ENCODE measurements at regions not wholly inside any gene's neighbourhood (a gene's known extent, or its start where the extent isn't known, plus 50 kb on each side); places are given as distances from the start of the nearest gene placed in this dataset.

DNA sequence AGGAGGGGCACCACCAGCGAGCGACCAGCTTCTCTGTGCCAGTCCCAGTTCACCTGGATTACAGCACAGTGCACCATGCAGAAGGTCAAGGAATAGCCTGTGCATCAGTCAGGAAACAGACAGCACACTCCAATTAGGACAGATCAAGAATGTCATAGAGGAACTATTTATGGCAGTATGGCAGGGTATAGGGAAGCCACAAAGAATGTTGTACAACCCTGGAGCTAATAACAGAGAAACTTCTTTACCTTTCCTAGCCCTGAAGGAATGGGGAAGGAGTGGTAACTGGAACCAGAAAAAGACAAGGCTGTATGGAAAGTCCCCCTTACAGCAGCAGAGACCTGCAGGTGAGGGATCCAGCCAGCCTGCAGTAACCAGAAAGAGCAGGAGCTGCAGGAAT is 87.8 kb upstream of the USP24 start:
- TF ChIP-seq, protein P1, sequence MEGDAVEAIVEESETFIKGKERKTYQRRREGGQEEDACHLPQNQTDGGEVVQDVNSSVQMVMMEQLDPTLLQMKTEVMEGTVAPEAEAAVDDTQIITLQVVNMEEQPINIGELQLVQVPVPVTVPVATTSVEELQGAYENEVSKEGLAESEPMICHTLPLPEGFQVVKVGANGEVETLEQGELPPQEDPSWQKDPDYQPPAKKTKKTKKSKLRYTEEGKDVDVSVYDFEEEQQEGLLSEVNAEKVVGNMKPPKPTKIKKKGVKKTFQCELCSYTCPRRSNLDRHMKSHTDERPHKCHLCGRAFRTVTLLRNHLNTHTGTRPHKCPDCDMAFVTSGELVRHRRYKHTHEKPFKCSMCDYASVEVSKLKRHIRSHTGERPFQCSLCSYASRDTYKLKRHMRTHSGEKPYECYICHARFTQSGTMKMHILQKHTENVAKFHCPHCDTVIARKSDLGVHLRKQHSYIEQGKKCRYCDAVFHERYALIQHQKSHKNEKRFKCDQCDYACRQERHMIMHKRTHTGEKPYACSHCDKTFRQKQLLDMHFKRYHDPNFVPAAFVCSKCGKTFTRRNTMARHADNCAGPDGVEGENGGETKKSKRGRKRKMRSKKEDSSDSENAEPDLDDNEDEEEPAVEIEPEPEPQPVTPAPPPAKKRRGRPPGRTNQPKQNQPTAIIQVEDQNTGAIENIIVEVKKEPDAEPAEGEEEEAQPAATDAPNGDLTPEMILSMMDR (conservative IDR thresholded peaks at IDR 0.05; ENCODE audit: low read length): no peak
- no peak for TF ChIP-seq EZH2phosphoT487 (IDR thresholded peaks at IDR 0.05; ENCODE audit: borderline replicate concordance, low read depth, low read length)
